HG03045 (cell line): ENCODE measurements at regions not wholly inside any gene's neighbourhood (a gene's known extent, or its start where the extent isn't known, plus 50 kb on each side); places are given as distances from the start of the nearest gene placed in this dataset.
"Not testable (repeated sequence)": the region's sequence is repeated elsewhere in the genome, so short reads cannot be mapped to it uniquely, and the experiment has no call there.

ENCODE experiments used
- ATAC-seq: cut with Tn5 transposase; IDR thresholded peaks from one replicate; pipeline ENCODE4 v1.9.1; 2021; ENCODE audit warnings: mild to moderate bottlenecking, moderate library complexity; ENCODE audit not compliant: unreplicated experiment

DNA sequence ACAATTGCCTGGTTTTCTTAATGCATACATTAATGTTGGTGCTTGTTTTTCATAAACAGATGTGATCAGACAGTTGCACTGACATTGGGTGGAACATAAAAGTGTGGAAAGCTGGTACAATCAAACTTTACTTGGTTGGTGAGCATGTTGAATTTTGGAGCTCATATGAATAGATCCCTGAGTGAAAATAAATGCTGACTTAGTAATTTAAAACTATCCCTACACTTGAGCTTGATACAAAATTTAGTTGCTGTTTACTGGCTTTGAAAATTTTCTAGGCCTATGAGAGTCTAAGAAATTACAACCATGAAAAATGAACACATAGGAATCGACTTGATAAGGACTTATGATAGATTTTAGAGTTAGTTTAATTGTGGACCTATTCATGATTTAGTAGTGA is 551.8 kb upstream of the PABPC4L start:
- ATAC-seq: no peak

DNA sequence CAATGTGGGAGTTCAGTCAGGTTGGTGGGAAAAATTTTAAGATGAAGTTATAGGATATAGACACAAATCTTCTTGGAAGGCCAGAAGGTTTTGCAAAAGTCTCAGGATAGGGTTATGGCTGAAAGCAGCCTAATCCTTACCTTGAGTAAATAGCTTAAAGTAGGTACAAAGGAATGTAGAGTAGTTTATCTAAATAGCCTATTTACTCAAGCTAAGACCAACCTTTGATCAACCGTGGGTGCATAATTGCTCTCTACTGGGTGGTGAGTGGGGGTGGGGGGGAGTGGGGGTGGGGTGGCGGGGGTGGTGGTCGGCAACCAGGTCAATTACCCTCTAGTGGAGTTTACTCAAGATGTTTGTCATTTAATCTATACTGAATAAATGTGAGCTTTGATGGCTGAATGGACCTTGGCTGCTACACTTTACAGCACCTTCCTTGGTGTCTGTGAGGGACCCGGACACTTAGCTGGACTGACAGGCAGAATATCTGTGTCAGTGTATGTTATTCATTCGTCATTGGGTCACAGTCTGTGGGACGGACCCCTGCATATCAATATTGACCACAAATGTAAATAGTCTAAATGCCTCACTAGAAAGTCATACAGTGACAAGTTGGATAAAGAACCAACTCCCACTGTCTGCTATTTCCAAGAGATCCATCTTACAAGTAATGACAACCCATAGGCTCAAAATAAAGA is 545.7 kb upstream of the PABPC4L start:
- ATAC-seq: no peak

DNA sequence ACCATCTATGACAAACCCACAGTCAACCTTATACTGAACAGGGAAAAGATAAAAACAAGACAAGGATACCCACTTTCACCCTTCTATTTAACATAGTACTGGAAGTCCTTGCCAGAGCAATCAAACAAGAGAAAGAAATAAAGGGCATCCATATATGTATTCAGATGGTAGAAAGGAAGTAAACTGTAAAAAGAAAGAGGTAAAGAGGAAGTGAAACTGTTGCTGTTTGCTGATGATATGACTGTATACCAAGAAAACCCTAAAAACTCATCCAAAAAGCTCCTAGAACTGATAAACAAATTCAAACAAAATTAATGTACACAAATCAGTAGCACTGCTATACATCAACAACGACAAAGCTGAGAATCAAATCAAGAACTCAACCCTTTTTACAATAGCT is 538.7 kb upstream of the PABPC4L start:
- ATAC-seq: no peak

DNA sequence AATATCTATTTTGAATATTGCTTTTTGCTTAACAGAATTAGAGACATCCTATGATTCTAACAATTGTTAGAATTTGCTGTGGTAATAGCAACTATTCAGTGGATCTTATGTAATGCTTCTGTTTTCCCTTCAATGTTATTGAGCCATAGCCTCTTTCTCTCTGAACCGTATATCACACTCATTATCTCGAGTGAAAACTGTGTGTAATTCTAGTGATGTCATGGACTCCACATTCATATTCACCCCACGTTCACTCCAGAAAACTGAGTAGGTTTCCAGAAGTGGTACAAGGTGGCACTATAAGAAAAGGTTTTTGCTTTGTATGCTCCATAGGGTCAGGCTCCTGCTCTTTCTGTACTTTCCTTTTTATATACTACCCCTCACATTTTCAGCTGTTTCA is 534.3 kb upstream of the PABPC4L start:
- no peak for ATAC-seq

DNA sequence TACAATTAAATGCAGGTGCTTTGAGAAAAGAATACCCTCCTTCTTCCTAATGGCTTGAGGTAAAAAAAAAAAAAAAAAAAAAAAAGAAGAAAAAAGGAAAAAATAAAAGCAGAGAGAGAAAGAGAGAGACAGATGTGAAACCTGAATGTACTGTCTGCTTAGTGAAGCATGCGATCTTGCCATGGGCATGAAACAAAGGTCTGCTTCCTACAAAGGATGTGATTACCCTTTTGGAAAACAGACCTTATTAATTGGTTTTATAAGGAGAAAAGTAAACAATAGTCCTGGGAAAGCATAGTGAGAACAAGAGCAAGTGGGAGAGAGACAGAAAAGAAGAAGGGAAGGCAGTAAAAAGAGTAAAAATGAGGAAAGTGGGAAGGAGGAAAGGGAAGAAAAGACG is 526.1 kb upstream of the PABPC4L start:
- no peak for ATAC-seq

DNA sequence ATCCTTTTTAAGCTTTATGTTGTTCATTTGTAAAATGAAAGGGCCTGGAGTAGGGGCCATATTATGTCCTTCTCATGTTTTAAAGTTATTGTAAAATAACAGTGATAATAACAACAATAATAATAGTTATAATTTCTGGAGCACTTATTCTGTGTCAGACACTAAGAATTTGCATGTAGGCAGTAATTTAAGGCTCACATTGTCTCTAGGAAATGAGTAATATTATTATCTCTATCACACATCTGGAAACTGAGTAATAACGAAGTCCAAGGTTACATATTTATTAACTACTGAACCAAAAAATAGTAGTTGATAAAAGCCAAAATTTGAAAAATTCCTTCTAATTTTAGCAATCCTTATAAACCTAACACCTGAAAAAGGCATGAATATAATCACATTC is 520.7 kb upstream of the PABPC4L start:
- ATAC-seq: no peak

DNA sequence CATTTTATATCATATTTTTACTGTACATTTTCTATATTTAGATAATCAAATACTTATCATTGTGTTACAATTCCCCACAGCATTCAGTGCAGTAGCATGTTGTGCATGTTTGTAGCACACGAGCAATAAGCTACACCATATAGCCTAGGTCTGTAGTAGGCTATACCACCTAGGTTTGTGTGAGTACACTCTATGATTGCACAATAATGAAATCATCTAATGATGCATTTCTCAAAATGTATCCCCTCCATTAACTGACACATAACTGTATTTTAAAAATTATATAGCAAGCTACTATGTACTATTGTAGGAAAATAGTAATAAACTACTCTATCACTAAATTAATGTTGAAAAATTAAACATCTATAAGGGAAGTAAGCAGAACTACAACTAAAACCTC is 518.4 kb upstream of the PABPC4L start:
- ATAC-seq: no peak

DNA sequence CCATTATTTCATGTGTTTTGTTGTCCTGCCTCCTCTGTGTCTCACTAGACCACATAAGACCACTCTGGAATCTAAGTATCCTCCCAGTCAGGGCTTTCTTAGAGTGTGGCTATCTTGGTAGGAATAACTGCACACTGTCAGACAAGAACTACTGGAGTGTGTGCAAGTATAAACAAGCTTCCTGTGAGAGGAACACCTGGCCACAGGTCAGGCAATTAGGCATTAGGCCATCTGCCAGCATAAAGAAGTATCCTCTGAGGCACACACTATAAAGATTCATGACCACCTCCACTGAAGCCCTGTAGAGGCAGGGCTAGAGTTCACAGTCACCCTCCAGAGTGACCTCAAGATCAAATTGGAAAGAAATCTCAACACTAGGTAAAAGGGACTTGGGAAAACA is 507.0 kb upstream of the PABPC4L start:
- no peak for ATAC-seq

DNA sequence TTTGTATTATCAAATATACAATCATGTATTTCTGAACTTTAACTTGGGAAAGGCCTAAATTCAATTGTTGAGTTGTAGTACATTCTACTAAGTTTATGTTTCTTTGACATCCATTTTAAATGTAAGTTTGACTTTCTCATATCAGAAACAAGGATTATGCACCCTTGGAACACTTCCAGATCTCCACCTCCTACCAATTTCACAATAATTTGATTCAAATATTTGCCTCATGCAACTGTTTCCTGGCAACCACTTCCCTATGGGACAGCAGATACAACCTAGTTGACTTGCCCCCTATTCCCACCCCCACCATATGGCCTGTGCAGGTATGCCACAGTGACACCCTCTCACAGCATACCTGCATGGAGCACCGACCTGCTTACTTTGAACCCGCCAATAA is 506.4 kb upstream of the PABPC4L start:
- no peak for ATAC-seq

DNA sequence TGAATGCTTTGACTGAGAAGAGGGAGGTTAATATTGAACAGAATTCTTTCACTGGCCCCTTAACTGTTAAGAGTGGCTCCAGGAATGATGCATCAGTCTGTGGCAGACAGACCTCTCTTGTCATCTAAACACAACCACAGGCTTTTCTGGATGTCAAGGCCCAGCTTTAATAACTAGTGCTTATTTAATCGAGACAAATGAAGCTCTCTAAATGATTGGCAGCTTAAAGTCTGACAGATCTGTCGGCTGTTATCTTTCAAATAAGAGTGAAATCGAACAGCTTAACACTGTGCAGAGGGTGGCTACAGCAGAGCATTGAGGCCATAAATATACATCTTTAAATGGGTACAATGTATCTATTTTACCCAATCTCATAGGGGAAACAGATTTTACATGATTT is 500.8 kb upstream of the PABPC4L start:
- ATAC-seq: no peak

DNA sequence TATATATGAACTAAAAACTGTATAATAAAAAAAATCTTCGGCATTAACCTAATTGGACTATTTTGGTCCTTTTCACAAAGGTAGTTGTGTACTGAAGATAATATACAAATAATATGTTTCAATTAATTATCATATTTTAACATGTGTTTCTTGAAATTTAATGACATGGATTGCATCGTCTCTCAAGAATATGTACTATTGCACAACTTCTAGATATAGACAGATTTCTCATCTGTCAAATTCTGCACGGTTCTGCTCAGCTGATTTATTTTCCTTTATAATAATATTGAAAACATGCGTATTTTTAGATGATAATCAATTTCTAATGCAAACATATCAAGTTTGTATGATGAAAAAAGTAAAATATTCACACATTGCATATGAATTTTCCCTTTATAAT is 498.7 kb upstream of the PABPC4L start:
- no peak for ATAC-seq

DNA sequence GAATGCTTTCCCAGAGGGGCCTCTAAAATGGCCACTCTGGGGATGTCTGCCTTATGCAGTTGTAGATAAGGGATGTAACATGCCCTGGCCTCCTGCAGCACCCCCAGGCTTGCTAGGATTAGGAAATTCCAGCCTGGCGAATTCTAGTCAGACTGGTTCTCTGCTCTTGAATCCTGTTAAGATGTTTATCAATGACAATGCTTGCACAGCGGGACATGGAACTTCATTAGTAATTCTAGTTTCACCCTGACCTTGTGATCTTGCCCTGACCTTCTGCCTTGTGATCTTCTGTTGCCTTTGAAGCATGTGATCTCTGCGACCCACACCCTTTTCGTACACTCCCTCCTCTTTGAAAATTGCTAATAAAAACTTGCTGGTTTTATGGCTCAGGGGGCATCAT is 497.2 kb upstream of the PABPC4L start:
- not testable (repeated sequence) for ATAC-seq

DNA sequence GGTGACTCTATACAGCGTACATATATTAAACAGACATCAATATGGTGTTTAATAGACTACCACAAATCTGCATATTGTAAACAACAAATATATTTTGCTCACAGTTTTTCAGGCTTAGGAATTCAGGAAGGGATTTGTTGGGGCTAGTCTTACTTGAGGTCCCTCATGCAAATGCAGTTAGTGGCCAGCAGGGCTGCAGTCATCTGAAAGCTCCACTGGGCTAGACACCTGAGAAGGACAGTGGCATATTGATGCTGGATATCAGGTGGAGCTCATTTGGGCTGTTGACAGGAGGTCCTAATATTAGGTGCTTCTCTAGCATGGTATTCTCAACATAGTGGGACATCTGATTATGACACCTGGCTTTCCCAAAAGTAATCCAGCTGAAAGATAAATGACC is 493.8 kb upstream of the PABPC4L start:
- ATAC-seq: no peak

DNA sequence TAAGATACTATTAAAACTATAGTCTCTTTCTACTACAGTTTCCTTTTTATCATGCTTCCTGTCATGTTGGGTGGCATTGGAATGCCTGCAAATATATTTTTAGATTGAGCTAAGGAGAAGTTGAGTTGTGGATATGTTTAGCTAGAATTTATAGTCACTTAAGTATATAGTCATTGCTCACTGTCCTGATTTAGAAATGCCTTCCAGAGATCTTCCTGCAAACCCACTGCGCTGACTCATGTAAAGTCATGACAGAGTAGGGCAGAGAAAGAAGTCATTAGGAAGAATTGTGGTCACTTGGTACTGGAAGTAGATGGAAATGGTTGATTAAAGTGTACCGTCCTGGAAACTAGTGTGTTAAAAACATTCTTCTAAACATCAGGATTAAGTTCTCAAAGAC is 490.3 kb upstream of the PABPC4L start:
- ATAC-seq: no peak

DNA sequence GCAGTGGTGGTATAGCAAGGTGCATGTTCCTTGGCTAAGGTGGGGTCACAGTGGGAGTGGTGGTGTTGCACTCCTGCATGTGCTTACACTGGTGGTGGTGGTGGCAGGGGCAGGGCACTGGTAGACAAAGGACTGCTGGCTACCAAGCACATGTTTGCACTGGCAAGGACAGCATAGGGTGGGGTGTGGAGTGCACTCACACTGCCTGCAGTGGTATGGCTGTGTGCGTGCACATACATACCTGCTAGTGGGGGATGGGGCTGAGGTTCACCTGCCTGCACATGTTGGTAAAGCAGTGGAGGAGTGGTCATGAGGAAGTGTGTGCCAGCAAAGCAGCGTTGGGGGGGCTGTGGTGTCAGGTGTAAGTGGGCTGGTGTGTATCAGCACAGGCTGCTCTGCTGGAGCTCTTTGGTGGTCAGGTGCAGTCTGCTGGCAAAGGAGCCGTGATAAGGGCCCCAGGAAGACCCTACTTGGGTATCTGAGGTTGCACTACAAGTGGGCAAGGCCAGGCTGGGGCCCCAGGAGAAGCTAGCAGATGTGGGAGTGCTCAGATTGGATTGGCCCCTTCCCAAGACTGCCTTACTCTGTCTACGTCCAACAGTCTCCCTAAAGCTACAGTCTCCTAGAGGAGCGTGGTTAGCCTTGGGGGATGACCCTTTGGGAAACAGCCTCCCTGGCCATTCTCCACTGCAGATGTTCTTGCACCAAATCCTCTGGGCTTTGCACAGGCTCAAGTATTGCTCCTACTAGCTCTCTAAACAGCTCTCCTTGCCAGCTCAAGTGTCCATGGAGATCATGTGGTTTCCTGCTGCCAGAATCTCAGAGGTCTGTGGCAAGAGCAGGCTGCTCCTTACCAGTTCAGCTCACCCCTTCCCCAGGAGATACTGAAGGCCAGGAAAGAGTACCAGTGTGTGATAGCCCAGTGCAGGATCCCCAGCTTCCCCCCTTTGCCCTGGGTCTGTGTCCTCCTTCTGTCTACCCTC is 486.3 kb upstream of the PABPC4L start:
- no peak for ATAC-seq

DNA sequence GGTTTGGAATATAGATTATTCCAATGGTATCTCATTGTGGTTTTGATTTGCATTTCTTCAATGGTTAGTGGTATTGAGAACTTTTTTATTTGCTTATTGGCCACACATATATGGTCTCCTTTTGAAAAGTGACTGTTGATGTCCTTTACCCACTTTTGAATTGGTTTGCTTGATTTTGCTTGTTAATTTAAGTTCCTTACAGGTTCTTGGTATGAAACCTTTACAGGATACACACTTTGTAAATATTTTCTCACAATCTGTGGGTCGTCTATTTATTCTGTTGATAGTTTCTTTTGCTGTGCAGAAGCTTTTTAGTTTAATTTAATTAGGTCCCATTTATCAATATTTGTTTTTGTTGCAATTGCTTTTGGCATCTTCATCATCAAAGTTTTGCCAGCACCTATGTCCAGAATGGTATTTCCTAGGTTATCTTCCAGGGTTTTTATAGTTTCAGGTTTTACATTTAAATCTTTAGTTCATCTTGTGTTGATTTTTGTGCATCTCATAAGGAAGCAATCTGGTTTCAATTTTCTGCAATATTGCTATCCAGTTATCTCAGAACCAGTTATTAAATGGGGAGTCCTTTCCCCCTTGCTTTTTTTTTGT is 475.7 kb upstream of the PABPC4L start:
- no peak for ATAC-seq

DNA sequence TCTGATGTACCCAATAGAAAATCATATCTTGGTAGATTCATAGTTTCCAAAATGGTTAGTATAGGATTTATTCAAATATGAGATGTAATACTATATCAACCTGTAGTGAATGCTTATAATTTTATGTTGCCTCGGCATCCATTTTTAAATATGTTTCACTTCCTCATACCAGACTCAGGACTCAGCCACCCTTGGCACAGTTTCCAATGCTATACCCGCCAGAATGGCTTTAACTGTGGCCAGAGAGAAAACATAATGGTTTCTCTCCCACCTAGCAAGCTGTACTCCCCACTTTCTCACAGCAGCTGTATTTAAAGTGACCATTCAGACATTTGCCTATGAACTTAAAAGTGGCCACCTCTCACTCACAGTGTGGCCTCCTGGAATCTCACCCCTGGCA is 466.6 kb upstream of the PABPC4L start:
- no peak for ATAC-seq

DNA sequence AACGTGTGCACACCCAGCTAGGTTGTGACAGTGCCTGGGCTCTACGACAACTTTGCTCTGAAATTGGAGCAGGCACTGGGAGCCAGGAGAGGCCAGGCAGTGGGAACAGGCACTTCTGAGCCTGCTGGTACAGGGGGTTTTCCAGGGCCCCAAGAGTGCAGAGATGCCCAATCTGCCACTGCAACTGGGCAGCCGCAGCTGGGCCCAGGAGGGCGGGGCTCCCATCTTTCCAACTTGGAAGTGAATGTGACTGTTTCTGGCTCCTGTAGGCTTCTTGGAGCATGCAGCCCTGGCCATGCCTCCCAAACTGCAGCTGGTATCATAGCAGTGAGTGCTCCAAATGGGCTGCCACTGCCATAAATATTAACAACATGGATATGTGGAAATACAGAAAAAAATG is 465.1 kb upstream of the PABPC4L start:
- no peak for ATAC-seq

DNA sequence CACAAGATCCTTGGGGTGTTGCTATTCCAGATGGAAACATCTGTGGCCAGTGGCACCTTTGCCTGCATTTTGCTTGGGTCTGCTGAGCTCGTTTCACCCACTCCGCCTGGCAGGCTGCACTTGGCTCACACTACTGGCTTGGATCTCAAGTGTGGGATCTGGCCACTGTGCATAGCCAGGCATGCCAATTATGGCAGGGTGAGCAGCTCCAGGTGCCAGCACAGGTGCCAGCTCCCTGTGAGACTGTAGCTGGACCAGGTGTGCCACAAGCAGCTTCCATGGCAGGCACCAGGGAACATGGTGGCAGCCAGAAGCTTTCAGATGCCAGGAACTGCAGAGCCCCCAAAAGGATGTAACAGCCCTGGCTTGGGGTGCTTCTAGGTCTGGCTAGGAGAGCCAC is 463.8 kb upstream of the PABPC4L start:
- ATAC-seq: no peak

DNA sequence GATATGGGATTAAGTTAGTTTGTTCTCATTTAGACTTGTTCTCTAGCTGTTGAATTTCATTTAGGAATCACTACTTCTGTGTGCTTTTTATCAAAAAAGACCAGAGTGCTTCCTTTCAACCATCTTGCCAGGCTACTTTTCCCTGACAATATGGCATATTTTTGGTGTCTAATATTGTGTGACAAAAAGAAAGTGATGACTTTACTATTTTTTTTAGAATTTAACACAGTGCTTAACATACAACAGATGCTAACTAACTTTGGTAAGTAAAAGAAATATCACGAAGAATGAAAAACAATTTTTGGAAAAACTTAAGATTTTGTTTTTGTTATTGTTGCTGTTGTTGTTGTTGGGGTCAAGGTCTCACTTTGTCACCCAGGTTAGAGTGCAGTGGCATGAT is 462.2 kb upstream of the PABPC4L start:
- ATAC-seq: no peak

DNA sequence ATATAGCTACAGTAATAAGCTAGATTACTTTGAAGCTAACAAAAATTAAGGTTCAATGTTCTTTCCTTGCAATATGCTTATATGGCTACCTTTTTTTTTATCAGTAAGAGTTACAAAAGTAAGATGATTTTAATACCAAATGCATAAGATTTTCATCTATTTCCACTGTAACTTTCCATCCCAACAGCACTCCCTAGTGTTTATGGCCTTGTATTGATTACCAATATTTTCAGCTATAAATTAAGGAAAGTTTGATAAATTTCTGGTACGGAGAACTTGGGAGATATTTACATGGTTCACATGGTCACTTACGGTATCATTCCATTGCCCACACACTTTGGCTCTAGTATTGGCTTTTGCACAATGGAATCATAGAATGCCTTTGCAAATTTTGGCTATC is 448.9 kb upstream of the PABPC4L start:
- no peak for ATAC-seq

DNA sequence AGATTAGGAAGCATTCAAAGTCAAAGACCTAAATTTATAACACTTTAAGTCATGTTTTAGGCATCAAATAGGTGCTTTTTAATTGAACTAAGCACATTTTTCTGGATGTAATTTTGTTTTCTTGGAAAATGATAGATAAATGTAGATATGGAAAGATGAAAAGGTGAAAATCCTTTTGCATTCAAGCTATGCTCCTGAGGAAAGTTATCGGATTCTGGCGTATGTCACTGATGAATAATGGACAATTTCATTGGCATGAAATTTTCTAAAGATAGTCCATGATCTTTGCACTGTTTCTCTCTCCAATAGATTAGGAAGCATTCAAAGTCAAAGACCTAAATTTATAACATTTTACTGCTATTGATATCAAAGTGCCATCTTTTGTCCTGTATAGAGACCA is 444.2 kb upstream of the PABPC4L start:
- ATAC-seq: no peak
